Left lung (tissue), 4 donors: ENCODE measurements at regions not wholly inside any gene's neighbourhood (a gene's known extent, or its start where the extent isn't known, plus 50 kb on each side); places are given as distances from the start of the nearest gene placed in this dataset.

Experiments used
- ATAC-seq: fragments of 200-7000 bp; cut with Tn5 transposase; one replicate; pipeline ENCODE4 v1.9.1; 2020; ENCODE audit warnings: moderate library complexity
- DNase-seq, 4 donors: peaks; one replicate each; pipeline ENCODE4 v3.0.0-alpha.2; 2013 to 2020
- H3K27ac ChIP-seq, 2 donors: fragments of 200-600 bp; sonication (generic) in 1 of 2; one replicate each; pipeline versions ENCODE4 v1.5.0 to v1.8.0; 2020 to 2021
- H3K27me3 ChIP-seq, 2 donors: fragments of 200-600 bp; sonication (generic) in 1 of 2; one replicate each; pipeline versions ENCODE4 v1.5.0 to v1.8.0; 2020 to 2021
- H3K36me3 ChIP-seq, 2 donors: fragments of 200-600 bp; sonication (generic) in 1 of 2; one replicate each; pipeline versions ENCODE4 v1.5.0 to v1.8.0; 2020 to 2021
- H3K4me1 ChIP-seq, 2 donors: fragments of 200-600 bp; one replicate each; pipeline ENCODE4 v1.8.0; 2021
- H3K4me3 ChIP-seq, 2 donors: fragments of 200-600 bp; sonication (generic) in 1 of 2; one replicate each; pipeline versions ENCODE4 v1.5.0 to v1.8.0; 2020 to 2021; ENCODE audit warnings: mild to moderate bottlenecking in 1 of 2
- H3K9me3 ChIP-seq, 2 donors: fragments of 200-600 bp; sonication (generic) in 1 of 2; one replicate each; pipeline versions ENCODE4 v1.5.0 to v1.8.0; 2020 to 2021
- intact Hi-C, 2 donors: fragments of 100-400 bp; cut with DNase I; formaldehyde crosslinking; loops; one replicate each; pipeline versions ENCODE4 v1.11.2 to v1.14.2; 2022
- TF ChIP-seq, protein P1 (sequence below), 2 donors: fragments of 200-600 bp; sonication (generic) in 1 of 2; IDR thresholded peaks; one replicate each; pipeline versions ENCODE4 v1.5.0 to v1.8.0; 2021; ENCODE audit warnings: antibody characterized with exemption in 2 of 2
- donor health status: DM: no; HTN: yes; CAD: no.
- donor health status: DM: no; HTN: no; CAD: no.

DNA sequence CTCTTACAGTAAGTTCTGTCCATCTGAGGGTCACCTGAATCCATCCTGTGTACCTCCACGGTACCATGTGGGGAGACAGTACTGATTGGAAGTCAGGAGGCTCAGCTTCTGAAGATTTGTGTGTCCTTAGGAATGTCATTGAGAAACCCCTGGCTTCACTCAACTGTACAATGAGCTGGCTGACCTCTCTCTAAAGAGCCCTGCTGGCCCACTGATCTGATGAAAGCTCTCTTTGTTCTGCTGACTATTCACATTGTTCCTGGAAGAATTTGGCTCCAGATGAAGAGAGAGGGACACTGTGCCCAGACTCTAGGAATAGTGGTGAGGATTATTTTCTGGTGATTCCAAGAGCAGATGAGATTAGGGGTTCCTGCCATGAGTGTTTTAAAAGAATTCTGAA, 141.2 kb downstream of the LURAP1L start:
- TF ChIP-seq, protein P1, sequence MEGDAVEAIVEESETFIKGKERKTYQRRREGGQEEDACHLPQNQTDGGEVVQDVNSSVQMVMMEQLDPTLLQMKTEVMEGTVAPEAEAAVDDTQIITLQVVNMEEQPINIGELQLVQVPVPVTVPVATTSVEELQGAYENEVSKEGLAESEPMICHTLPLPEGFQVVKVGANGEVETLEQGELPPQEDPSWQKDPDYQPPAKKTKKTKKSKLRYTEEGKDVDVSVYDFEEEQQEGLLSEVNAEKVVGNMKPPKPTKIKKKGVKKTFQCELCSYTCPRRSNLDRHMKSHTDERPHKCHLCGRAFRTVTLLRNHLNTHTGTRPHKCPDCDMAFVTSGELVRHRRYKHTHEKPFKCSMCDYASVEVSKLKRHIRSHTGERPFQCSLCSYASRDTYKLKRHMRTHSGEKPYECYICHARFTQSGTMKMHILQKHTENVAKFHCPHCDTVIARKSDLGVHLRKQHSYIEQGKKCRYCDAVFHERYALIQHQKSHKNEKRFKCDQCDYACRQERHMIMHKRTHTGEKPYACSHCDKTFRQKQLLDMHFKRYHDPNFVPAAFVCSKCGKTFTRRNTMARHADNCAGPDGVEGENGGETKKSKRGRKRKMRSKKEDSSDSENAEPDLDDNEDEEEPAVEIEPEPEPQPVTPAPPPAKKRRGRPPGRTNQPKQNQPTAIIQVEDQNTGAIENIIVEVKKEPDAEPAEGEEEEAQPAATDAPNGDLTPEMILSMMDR (IDR thresholded peaks at IDR 0.05) = no peak
- H3K4me3 ChIP-seq = no peak overlapping the region
- ATAC-seq = peak; percentile 22
- no peak overlapping the region for H3K27ac ChIP-seq
- peak in 1 of 4 donors; percentile 15 for DNase-seq
- no peaks in the 10 kb centered on the region for H3K9me3 ChIP-seq
- H3K4me1 ChIP-seq = no peaks in the 10 kb centered on the region
- no peaks in the 10 kb centered on the region for H3K27me3 ChIP-seq
- H3K36me3 ChIP-seq = no peaks in the 10 kb centered on the region
- intact Hi-C loops = no loop called here

DNA sequence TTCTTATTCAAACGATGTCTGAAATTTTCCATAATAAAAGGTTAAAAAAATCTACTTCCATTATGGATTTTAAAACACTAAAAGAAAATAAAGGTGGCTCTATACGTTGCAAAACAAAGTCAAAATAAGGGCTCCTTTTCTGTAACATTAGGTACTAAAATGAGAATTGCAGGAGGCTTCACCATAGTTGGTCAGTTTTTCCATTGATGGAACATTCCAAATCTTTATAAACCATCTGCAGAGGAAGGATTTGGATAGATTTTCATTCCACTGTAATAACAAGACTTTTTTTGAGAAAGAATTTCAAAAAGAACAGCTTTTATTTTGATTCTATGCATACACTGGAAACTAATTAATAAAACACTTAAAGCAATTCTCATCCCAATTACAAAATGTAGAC, 145.6 kb downstream of the LURAP1L start:
- Histone ChIP-seq H3K4me1 (peaks cover 0 to 4% of the 10 kb centered on the region in 2 donors), H3K36me3 (no peaks in the 10 kb centered on the region), H3K27me3 (no peaks in the 10 kb centered on the region), H3K9me3 (no peaks in the 10 kb centered on the region), H3K27ac (no peak overlapping the region), H3K4me3 (no peak overlapping the region)
- no peak for DNase-seq
- ATAC-seq = no peak
- TF ChIP-seq, protein P1 (IDR thresholded peaks at IDR 0.05) = no peak
- intact Hi-C loops = no loop called here

DNA sequence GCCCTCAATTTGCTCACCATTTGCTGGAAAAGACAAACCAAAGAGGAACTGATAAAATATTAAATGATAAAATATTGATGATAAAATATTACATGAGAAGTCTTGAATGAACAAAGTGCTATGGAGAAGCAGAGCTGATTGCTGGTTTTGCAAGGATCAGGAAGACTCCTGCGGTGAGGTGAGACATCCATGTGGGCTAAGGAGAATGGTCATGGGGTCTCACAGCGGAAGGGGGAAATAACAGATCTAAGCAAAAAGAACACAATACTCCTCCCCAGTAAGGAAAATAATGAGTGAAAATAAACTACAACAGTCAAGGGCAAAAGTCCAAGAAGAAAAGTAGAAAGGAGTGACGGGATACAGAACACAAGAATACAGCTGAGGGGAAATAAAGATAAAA, 146.8 kb downstream of the LURAP1L start:
- DNase-seq (no peak), ATAC-seq (no peak)
- Histone ChIP-seq H3K27me3 (no peaks in the 10 kb centered on the region), H3K36me3 (no peaks in the 10 kb centered on the region), H3K27ac (no peak overlapping the region), H3K4me3 (no peak overlapping the region), H3K4me1 (peaks cover 0 to 4% of the 10 kb centered on the region in 2 donors), H3K9me3 (no peaks in the 10 kb centered on the region)
- TF ChIP-seq, protein P1 (IDR thresholded peaks at IDR 0.05) = no peak
- intact Hi-C loops = no loop called here

DNA sequence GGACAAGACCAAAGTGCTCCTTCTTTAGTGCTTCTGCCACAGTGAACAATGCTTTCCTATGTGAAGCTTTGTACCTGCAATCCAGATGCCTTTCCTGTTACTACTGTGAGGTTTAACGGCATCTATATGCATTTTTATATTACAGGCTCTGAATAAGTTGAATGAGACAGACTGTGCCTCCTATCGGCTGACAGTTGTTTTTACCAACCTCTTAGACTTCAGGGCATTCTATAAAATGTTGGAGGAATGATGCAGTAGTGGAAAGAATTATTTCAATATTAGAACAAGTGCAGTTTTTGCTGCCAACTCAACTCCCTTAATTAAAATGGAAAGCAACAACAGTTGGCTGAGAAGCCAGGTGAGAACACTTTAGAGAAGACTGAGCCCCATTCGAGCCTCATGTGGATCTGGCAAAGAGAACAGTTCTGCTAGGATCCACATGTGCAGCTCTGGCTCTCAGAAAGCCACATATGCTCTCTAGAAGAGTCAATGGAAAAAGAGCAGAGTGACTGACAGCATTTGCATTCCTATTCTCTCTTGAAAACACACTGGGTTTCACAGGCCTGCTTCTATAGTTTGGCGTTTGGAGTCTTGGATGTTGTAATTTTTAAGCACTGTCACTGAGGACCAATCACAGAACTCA, 147.5 kb downstream of the LURAP1L start:
- Histone ChIP-seq H3K36me3 (no peaks in the 10 kb centered on the region), H3K4me3 (no peak overlapping the region), H3K27me3 (no peaks in the 10 kb centered on the region), H3K4me1 (peaks cover 0 to 4% of the 10 kb centered on the region in 2 donors), H3K27ac (peak overlapping the region in 1 of 2 donors; percentile 67), H3K9me3 (no peaks in the 10 kb centered on the region)
- DNase-seq (no peak), ATAC-seq (peak; percentile 34)
- TF ChIP-seq, protein P1 (IDR thresholded peaks at IDR 0.05) = no peak
- intact Hi-C loops = no loop called here

DNA sequence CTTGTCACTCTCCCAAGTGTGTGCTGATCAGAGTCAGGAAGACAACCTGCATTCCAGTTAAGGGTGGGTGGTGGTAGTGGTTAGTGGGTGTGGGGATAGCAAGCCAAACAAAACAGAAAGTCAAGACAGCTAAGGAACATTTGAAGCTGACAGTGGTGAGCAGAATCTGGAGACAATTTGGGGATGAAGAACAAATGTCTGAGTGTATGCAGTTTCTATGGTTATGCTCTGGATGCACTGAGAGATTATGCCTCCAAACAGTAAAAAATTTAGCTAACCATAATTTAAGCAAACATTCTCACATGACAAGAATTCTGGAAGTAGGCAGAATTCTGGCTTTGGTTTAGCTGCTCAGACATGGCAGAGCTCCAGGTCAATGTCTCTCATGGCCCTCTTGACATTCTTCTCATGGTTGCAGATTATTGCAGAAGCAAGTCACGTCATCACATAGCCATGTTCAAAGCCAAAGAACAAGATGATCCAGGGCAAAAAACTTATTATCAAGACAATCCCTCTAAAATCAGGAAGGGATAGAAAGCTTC, 148.7 kb downstream of the LURAP1L start:
- intact Hi-C loops = no loop called here
- peak; percentile 81 for ATAC-seq
- peak overlapping the region; percentile 67 to 71 for H3K27ac ChIP-seq
- TF ChIP-seq, protein P1 (IDR thresholded peaks at IDR 0.05) = no peak
- no peak overlapping the region for H3K4me3 ChIP-seq
- peak in 3 of 4 donors; percentile 15 to 44 (median 28) for DNase-seq
- H3K4me1 ChIP-seq = peaks cover 0 to 4% of the 10 kb centered on the region in 2 donors
- no peaks in the 10 kb centered on the region for H3K36me3 ChIP-seq
- H3K9me3 ChIP-seq = no peaks in the 10 kb centered on the region
- no peaks in the 10 kb centered on the region for H3K27me3 ChIP-seq
